Brain microvascular endothelial cell (primary cell): ENCODE measurements at regions not wholly inside any gene's neighbourhood (a gene's known extent, or its start where the extent isn't known, plus 50 kb on each side); places are given as distances from the start of the nearest gene placed in this dataset.

Experiments used
- DNase-seq: peaks from one replicate; pipeline ENCODE4 v3.0.0-alpha.2; 2020
- H3K27ac ChIP-seq: fragments of 250-450 bp; sonication (Bioruptor Pico); 2 replicates; pipeline ENCODE4 v1.5.1; 2020; ENCODE audit warnings: mild to moderate bottlenecking, moderate library complexity
- H3K27me3 ChIP-seq: fragments of 250-450 bp; sonication (Bioruptor Pico); replicated peaks from 2 replicates; pipeline ENCODE4 v1.5.1; 2020; ENCODE audit warnings: mild to moderate bottlenecking
- H3K36me3 ChIP-seq: fragments of 250-450 bp; sonication (Bioruptor Pico); replicated peaks from 2 replicates; pipeline ENCODE4 v1.5.1; 2020; ENCODE audit warnings: mild to moderate bottlenecking
- H3K4me3 ChIP-seq: 2 replicates; pipeline ENCODE4 v1.5.1; 2011; ENCODE audit warnings: low read depth, mild to moderate bottlenecking, control low read depth, low read length, moderate library complexity
- in situ Hi-C: cut with HindIII; loops from 2 replicates; pipeline ENCODE4 v1.10.0; 2017; ENCODE audit warnings: low sequenced_read_pairs, low pct_ligation_motif_present
- TF ChIP-seq, protein P1 (sequence below): IDR thresholded peaks from 2 replicates; pipeline ENCODE4 v1.5.1; 2011; ENCODE audit warnings: low read depth, mild to moderate bottlenecking, moderate library complexity, low read length, control low read depth, inconsistent platforms; ENCODE audit errors: missing control alignments

- H3K27me3 ChIP-seq = no peaks in the 10 kb centered on the region
- no peaks in the 10 kb centered on the region for H3K36me3 ChIP-seq
- TF ChIP-seq, protein P1, sequence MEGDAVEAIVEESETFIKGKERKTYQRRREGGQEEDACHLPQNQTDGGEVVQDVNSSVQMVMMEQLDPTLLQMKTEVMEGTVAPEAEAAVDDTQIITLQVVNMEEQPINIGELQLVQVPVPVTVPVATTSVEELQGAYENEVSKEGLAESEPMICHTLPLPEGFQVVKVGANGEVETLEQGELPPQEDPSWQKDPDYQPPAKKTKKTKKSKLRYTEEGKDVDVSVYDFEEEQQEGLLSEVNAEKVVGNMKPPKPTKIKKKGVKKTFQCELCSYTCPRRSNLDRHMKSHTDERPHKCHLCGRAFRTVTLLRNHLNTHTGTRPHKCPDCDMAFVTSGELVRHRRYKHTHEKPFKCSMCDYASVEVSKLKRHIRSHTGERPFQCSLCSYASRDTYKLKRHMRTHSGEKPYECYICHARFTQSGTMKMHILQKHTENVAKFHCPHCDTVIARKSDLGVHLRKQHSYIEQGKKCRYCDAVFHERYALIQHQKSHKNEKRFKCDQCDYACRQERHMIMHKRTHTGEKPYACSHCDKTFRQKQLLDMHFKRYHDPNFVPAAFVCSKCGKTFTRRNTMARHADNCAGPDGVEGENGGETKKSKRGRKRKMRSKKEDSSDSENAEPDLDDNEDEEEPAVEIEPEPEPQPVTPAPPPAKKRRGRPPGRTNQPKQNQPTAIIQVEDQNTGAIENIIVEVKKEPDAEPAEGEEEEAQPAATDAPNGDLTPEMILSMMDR = no peak
- no peak overlapping the region for H3K27ac ChIP-seq
- no peak for DNase-seq
- in situ Hi-C loops = no loop called here
- no peak overlapping the region for H3K4me3 ChIP-seq
Measured at GRCh38 chr6:47371870-47372255, 62.2 kb upstream of the TNFRSF21 start.

DNA sequence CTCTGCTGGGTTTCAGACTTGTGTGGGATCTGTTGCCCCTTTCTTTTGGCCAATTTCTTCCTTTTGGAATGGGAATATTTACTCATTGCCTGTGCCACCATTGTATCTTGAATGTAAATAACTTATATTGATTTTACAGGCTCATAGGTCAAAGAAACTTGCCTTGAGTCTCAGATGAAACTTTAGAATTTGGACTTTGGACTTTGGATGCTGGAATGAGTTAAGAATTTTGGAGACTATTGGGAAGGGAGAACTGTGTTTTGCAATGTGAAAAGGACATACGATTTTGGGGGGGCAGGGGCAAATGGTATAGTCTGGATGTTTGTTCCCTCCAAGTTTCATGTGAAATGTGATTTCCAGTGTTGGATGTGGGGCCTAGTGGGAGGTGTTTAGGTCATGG lies 62.6 kb upstream of the TNFRSF21 start:
- in situ Hi-C loops = no loop called here
- Histone ChIP-seq H3K36me3 (no peaks in the 10 kb centered on the region), H3K27ac (no peak overlapping the region), H3K4me3 (no peak overlapping the region), H3K27me3 (no peaks in the 10 kb centered on the region)
- TF ChIP-seq, protein P1 = no peak
- no peak for DNase-seq

DNA sequence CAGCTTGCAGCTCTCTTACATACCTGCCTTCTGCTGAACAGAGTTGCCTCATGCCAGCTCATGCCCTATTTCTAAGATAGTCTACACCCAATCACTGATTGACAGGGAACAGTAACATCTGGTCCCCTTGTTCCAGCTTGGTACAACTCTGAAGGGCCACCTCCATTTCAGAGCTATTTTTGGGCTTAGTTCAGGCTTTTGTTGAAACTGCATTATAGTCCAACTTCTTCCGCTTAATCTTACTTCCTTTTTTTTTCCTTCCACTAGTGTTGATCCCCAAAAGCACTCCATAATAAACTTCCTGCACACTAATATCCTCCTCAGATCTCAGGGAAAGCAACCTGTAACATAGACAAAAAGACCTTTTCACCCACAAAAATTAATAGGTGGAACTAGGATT lies 65.7 kb upstream of the TNFRSF21 start:
- DNase-seq = no peak
- Histone ChIP-seq H3K4me3 (no peak overlapping the region), H3K36me3 (no peaks in the 10 kb centered on the region), H3K27me3 (no peaks in the 10 kb centered on the region), H3K27ac (no peak overlapping the region)
- TF ChIP-seq, protein P1 = no peak
- in situ Hi-C loops = no loop called here

DNA sequence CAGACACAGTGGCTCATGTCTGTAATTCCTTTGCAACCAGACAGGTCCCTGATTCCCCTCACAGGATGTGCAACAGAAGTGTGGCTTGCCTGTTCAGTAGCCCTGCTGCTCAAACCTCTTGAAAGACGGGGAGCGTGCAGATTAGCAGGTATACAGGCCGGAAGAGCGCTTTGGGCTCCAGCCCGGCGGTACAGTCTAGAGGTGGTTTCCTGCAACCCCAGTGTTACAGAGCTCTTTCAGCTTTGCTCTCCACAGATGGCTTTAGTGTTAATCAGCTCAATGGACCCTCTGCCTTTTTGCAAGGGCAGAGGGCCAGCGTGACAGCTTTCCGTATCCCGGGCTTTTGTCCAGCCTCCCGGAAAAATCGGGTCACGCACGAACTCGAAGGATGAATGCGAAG lies 67.2 kb upstream of the TNFRSF21 start:
- in situ Hi-C loops = no loop called here
- H3K4me3 ChIP-seq = no peak overlapping the region
- no peak for DNase-seq
- H3K27me3 ChIP-seq = no peaks in the 10 kb centered on the region
- no peak overlapping the region for H3K27ac ChIP-seq
- TF ChIP-seq, protein P1 = no peak
- H3K36me3 ChIP-seq = no peaks in the 10 kb centered on the region

GRCh38 chr6:47377971-47378370 lies 68.3 kb upstream of the TNFRSF21 start:
- Histone ChIP-seq H3K27me3 (no peaks in the 10 kb centered on the region), H3K36me3 (no peaks in the 10 kb centered on the region), H3K4me3 (no peak overlapping the region), H3K27ac (no peak overlapping the region)
- TF ChIP-seq, protein P1 = no peak
- in situ Hi-C loops = no loop called here
- DNase-seq = no peak

GRCh38 chr6:47379328-47379727 lies 69.6 kb upstream of the TNFRSF21 start:
- no peak overlapping the region for H3K27ac ChIP-seq
- TF ChIP-seq, protein P1 = no peak
- no peak overlapping the region for H3K4me3 ChIP-seq
- no peak for DNase-seq
- no peaks in the 10 kb centered on the region for H3K27me3 ChIP-seq
- H3K36me3 ChIP-seq = no peaks in the 10 kb centered on the region
- in situ Hi-C loops = no loop called here
